CD14-positive monocyte (primary cell): ENCODE measurements at regions not wholly inside any gene's neighbourhood (a gene's known extent, or its start where the extent isn't known, plus 50 kb on each side); places are given as distances from the start of the nearest gene placed in this dataset.

ENCODE experiments used
- DNase-seq, 3 donors: peaks; one replicate each; pipeline ENCODE4 v3.0.0-alpha.2; 2011 to 2022
- H2AFZ ChIP-seq: 2 replicates; pipeline ENCODE4 v1.6.0; 2012; ENCODE audit warnings: mild to moderate bottlenecking, low read depth, low read length, inconsistent platforms; ENCODE audit not compliant: insufficient read depth, poor library complexity, severe bottlenecking
- H3K27ac ChIP-seq, 2 donors: 1 replicate in 1 of 2; 2 replicates in 1 of 2; pipeline ENCODE4 v1.5.1; 2012 to 2013; ENCODE audit warnings: low read length in 2 of 2, control low read depth in 1 of 2, inconsistent platforms in 1 of 2, low read depth in 1 of 2, mild to moderate bottlenecking in 1 of 2
- H3K27me3 ChIP-seq, 2 donors: one replicate each; pipeline versions ENCODE4 v1.6.0 to v1.6.1; 2011 to 2013; ENCODE audit warnings: low read length in 2 of 2; ENCODE audit not compliant: control insufficient read depth in 2 of 2, insufficient read depth in 2 of 2
- H3K36me3 ChIP-seq, 2 donors: replicated peaks in 1 of 2; 1 replicate in 1 of 2; 2 replicates in 1 of 2; pipeline versions ENCODE4 v1.5.1 to v1.6.1; 2012 to 2013; ENCODE audit warnings: low read length in 2 of 2, control low read depth in 1 of 2, inconsistent platforms in 1 of 2, mild to moderate bottlenecking in 1 of 2; ENCODE audit not compliant: insufficient read depth in 2 of 2, control insufficient read depth in 1 of 2
- H3K4me1 ChIP-seq, 2 donors: 1 replicate in 1 of 2; 2 replicates in 1 of 2; pipeline versions ENCODE4 v1.5.1 to v1.6.1; 2012 to 2013; ENCODE audit warnings: low read length in 2 of 2, control low read depth in 1 of 2, inconsistent platforms in 1 of 2, mild to moderate bottlenecking in 1 of 2, moderate library complexity in 1 of 2; ENCODE audit not compliant: insufficient read depth in 2 of 2, control insufficient read depth in 1 of 2
- H3K4me2 ChIP-seq: replicated peaks from 2 replicates; pipeline ENCODE3; 2012; ENCODE audit warnings: low read length, moderate library complexity, mild to moderate bottlenecking; ENCODE audit not compliant: poor library complexity, severe bottlenecking; ENCODE audit errors: extremely low read depth
- H3K4me3 ChIP-seq, 3 experiments: fragments of 200-600 bp in 1 of 3; sonication (generic) in 1 of 3; replicated peaks in 1 of 3; 1 replicate in 2 of 3; 2 replicates in 1 of 3; pipeline ENCODE4 v1.5.1; 2011 to 2013; ENCODE audit warnings: low read length in 3 of 3, mild to moderate bottlenecking in 3 of 3, control low read depth in 2 of 3, low read depth in 2 of 3, inconsistent platforms in 1 of 3, moderate library complexity in 1 of 3
- H3K79me2 ChIP-seq: 2 replicates; pipeline ENCODE4 v1.6.0; 2012; ENCODE audit warnings: mild to moderate bottlenecking, control low read depth, inconsistent platforms, low read length, moderate library complexity; ENCODE audit not compliant: insufficient read depth
- H3K9ac ChIP-seq: 2 replicates; pipeline ENCODE4 v1.6.0; 2017; ENCODE audit warnings: low read length, mild to moderate bottlenecking; ENCODE audit not compliant: insufficient read depth, poor library complexity, severe bottlenecking
- H3K9me3 ChIP-seq, 2 donors: replicated peaks in 1 of 2; 1 replicate in 1 of 2; 2 replicates in 1 of 2; pipeline versions ENCODE4 v1.5.1 to v1.6.1; 2012 to 2013; ENCODE audit warnings: low read length in 2 of 2, control low read depth in 1 of 2; ENCODE audit not compliant: control insufficient read depth in 1 of 2, insufficient read depth in 1 of 2
- H4K20me1 ChIP-seq: 2 replicates; pipeline ENCODE4 v1.6.0; 2012; ENCODE audit warnings: mild to moderate bottlenecking, low read length, control low read depth, moderate library complexity; ENCODE audit not compliant: insufficient read depth
- H3K27ac Mint-ChIP-seq, 7 donors: one replicate each; pipeline ENCODE4 v1.8.0; 2020; ENCODE audit warnings: mild to moderate bottlenecking in 7 of 7, mixed read lengths in 7 of 7, moderate library complexity in 6 of 7, inconsistent platforms in 2 of 7
- H3K27me3 Mint-ChIP-seq, 3 donors: one replicate each; pipeline ENCODE4 v1.8.0; 2021 to 2022; ENCODE audit warnings: low read depth in 3 of 3, mild to moderate bottlenecking in 3 of 3, mixed read lengths in 3 of 3, moderate library complexity in 3 of 3, inconsistent platforms in 1 of 3
- H3K36me3 Mint-ChIP-seq, 2 donors: one replicate each; pipeline ENCODE4 v1.8.0; 2020; ENCODE audit warnings: mixed read lengths in 2 of 2, inconsistent platforms in 1 of 2, mild to moderate bottlenecking in 1 of 2
- H3K4me1 Mint-ChIP-seq: one replicate; pipeline ENCODE4 v1.8.0; 2020; ENCODE audit warnings: mild to moderate bottlenecking, mixed read lengths
- H3K4me3 Mint-ChIP-seq, 2 donors: one replicate each; pipeline ENCODE4 v1.8.0; 2020; ENCODE audit warnings: mild to moderate bottlenecking in 2 of 2, mixed read lengths in 2 of 2, moderate library complexity in 1 of 2
- H3K9me3 Mint-ChIP-seq, 7 donors: one replicate each; pipeline ENCODE4 v1.8.0; 2020 to 2022; ENCODE audit warnings: mixed read lengths in 7 of 7, mild to moderate bottlenecking in 6 of 7, moderate library complexity in 6 of 7, inconsistent platforms in 2 of 7
- CTCF ChIP-seq: fragments of 200-600 bp; IDR thresholded peaks from one replicate; pipeline ENCODE4 v1.8.0; 2022; ENCODE audit warnings: antibody characterized with exemption, mild to moderate bottlenecking
- WGBS: methylation state at CpG from one replicate; pipeline ENCODE4 v1.1.5; 2013; ENCODE audit warnings: missing lambda C conversion rate; ENCODE audit not compliant: insufficient coverage; 5-methylcytosine and 5-hydroxymethylcytosine counted together
- intact Hi-C, 2 donors: fragments of 100-400 bp; cut with micrococcal nuclease; formaldehyde crosslinking; loops; one replicate each; pipeline versions ENCODE4 v1.15.0 to v1.15.1; 2023

GRCh38 chr3:177440456-177441104, 243.3 kb upstream of the TBL1XR1 start:
- no peak for DNase-seq
- no peaks in the 10 kb centered on the region for H3K36me3 ChIP-seq
- Mint-ChIP-seq H3K9me3 (peaks cover 0 to 5% (median 0%) of the 10 kb centered on the region in 7 donors), H3K4me1 (peaks cover 27% of the 10 kb centered on the region), H3K4me3 (no peak overlapping the region), H3K27me3 (no peaks in the 10 kb centered on the region), H3K36me3 (no peaks in the 10 kb centered on the region), H3K27ac (no peak overlapping the region)
- no peaks in the 10 kb centered on the region for H3K79me2 ChIP-seq
- no peak overlapping the region for H2AFZ ChIP-seq
- no peak overlapping the region for H3K4me2 ChIP-seq
- WGBS = 92% methylated on average over 2 of the region's 8 CpGs
- no peak overlapping the region for H3K27ac ChIP-seq
- no peaks in the 10 kb centered on the region for H3K27me3 ChIP-seq
- H3K9me3 ChIP-seq = no peaks in the 10 kb centered on the region
- intact Hi-C loops = loop anchor here in 1 of 2 donors (10.0 kb wide), 1 partner anchor 164 kb away; no protein-coding TSS in a partner anchor
- H3K4me3 ChIP-seq = no peak overlapping the region
- H4K20me1 ChIP-seq = no peaks in the 10 kb centered on the region
- no peak for TF ChIP-seq CTCF
- H3K4me1 ChIP-seq = peaks cover 19 to 29% of the 10 kb centered on the region in 2 donors
- no peak overlapping the region for H3K9ac ChIP-seq

GRCh38 chr3:177441276-177441812, 244.1 kb upstream of the TBL1XR1 start:
- H3K36me3 Mint-ChIP-seq = no peaks in the 10 kb centered on the region
- Histone ChIP-seq H3K4me2 (peak overlapping the region; percentile 47), H3K9ac (no peak overlapping the region), H3K27me3 (no peaks in the 10 kb centered on the region), H3K36me3 (no peaks in the 10 kb centered on the region), H3K4me3 (no peak overlapping the region), H3K9me3 (no peaks in the 10 kb centered on the region), H2AFZ (peak overlapping the region; percentile 24), H3K4me1 (peaks cover 24 to 36% of the 10 kb centered on the region in 2 donors), H3K27ac (peak overlapping the region in 1 of 2 donors; percentile 73), H4K20me1 (no peaks in the 10 kb centered on the region), H3K79me2 (no peaks in the 10 kb centered on the region)
- peak overlapping the region in 4 of 7 donors; percentile 61 to 89 (median 82) for H3K27ac Mint-ChIP-seq
- H3K4me1 Mint-ChIP-seq = peaks cover 32% of the 10 kb centered on the region
- H3K4me3 Mint-ChIP-seq = no peak overlapping the region
- no CpG with 5 or more reads among the region's 1 CpG for WGBS
- TF ChIP-seq CTCF = no peak
- intact Hi-C loops = loop anchor here in 1 of 2 donors (10.0 kb wide), 1 partner anchor 163 kb away; no protein-coding TSS in a partner anchor
- no peak for DNase-seq
- no peaks in the 10 kb centered on the region for H3K27me3 Mint-ChIP-seq
- H3K9me3 Mint-ChIP-seq = no peaks in the 10 kb centered on the region
